ENCODE measurements at regions not wholly inside any gene's neighbourhood (a gene's known extent, or its start where the extent isn't known, plus 50 kb on each side); places are given as distances from the start of the nearest gene placed in this dataset.

DNA sequence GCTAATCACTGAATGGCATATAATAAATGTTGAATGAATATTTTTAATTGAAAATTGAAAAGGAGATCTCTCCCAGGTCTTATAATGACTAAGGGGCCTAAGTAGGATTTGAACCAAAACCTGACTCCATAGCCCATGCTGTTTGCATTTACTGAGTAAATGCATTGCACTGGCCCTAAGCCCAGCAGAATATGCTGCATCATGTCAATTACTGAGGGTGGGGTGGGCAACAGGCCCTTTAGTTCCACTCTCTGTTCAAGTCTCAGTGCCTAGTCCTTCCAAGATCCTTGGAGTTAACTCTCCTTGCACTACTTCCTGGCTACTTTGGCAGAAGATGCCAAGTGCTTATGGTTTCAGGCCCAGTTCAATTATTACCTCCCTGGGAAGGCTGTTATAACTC, 203.8 kb upstream of the DAB1 start:
- TF ChIP-seq, protein P1, sequence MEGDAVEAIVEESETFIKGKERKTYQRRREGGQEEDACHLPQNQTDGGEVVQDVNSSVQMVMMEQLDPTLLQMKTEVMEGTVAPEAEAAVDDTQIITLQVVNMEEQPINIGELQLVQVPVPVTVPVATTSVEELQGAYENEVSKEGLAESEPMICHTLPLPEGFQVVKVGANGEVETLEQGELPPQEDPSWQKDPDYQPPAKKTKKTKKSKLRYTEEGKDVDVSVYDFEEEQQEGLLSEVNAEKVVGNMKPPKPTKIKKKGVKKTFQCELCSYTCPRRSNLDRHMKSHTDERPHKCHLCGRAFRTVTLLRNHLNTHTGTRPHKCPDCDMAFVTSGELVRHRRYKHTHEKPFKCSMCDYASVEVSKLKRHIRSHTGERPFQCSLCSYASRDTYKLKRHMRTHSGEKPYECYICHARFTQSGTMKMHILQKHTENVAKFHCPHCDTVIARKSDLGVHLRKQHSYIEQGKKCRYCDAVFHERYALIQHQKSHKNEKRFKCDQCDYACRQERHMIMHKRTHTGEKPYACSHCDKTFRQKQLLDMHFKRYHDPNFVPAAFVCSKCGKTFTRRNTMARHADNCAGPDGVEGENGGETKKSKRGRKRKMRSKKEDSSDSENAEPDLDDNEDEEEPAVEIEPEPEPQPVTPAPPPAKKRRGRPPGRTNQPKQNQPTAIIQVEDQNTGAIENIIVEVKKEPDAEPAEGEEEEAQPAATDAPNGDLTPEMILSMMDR (IDR thresholded peaks at IDR 0.05 in 4 of 5, conservative IDR thresholded peaks at IDR 0.05 in 1 of 5): no peak
- TF ChIP-seq POLR2A (IDR thresholded peaks at IDR 0.05): no peak
